ENCODE measurements at regions not wholly inside any gene's neighbourhood (a gene's known extent, or its start where the extent isn't known, plus 50 kb on each side); places are given as distances from the start of the nearest gene placed in this dataset.
"Not testable (repeated sequence)": the region's sequence is repeated elsewhere in the genome, so short reads cannot be mapped to it uniquely, and the experiment has no call there.

- not testable (repeated sequence) for TF ChIP-seq EZH2 (IDR thresholded peaks at IDR 0.05; ENCODE audit: insufficient read depth, poor library complexity, severe bottlenecking); EZH2phosphoT487 (IDR thresholded peaks at IDR 0.05; ENCODE audit: insufficient read depth, low read depth)
Measured at GRCh38 chr5:145647137-145647536, 188.0 kb downstream of the PRELID2 start.
